Liver (tissue), 3 donors: ENCODE measurements at regions not wholly inside any gene's neighbourhood (a gene's known extent, or its start where the extent isn't known, plus 50 kb on each side); places are given as distances from the start of the nearest gene placed in this dataset.

Experiments
- EGR1 ChIP-seq, 2 donors: IDR thresholded peaks; 2 replicates each; pipeline ENCODE4 v1.6.1; 2016 to 2018; ENCODE audit warnings: antibody characterized with exemption in 2 of 2, low read depth in 2 of 2
- FOXA1 ChIP-seq: IDR thresholded peaks from 2 replicates; pipeline ENCODE4 v1.6.1; 2016; ENCODE audit warnings: antibody characterized with exemption
- GABPA ChIP-seq, 2 donors: IDR thresholded peaks in 1 of 2; conservative IDR thresholded peaks in 1 of 2; 2 replicates each; pipeline ENCODE4 v1.6.1; 2016; ENCODE audit warnings: antibody characterized with exemption in 2 of 2, mild to moderate bottlenecking in 1 of 2, moderate library complexity in 1 of 2
- HNF4A ChIP-seq, 2 donors: conservative IDR thresholded peaks; 2 replicates each; pipeline ENCODE4 v1.6.1; 2016; ENCODE audit warnings: antibody characterized with exemption in 2 of 2, mild to moderate bottlenecking in 2 of 2
- JUND ChIP-seq, 2 donors: IDR thresholded peaks; 2 replicates each; pipeline ENCODE4 v1.6.1; 2016; ENCODE audit warnings: antibody characterized with exemption in 2 of 2
- RAD21 ChIP-seq, 2 donors: IDR thresholded peaks; 2 replicates each; pipeline ENCODE4 v1.6.1; 2016; ENCODE audit warnings: antibody characterized with exemption in 2 of 2, mild to moderate bottlenecking in 2 of 2
- SP1 ChIP-seq: IDR thresholded peaks from 2 replicates; pipeline ENCODE4 v1.6.1; 2018; ENCODE audit warnings: antibody characterized with exemption, mild to moderate bottlenecking
- TAF1 ChIP-seq: conservative IDR thresholded peaks from 2 replicates; pipeline ENCODE4 v1.6.1; 2016; ENCODE audit warnings: antibody characterized with exemption, mild to moderate bottlenecking
- YY1 ChIP-seq: IDR thresholded peaks from 2 replicates; pipeline ENCODE4 v1.6.1; 2016; ENCODE audit warnings: antibody characterized with exemption, mild to moderate bottlenecking
- TF ChIP-seq, protein P1 (sequence below): fragments of 150-350 bp; IDR thresholded peaks from 2 replicates; pipeline ENCODE4 v1.5.1; 2017; ENCODE audit warnings: improper control_type of control experiment, low read depth, low read length; ENCODE audit not compliant: missing input control
- TF ChIP-seq, protein P2 (sequence below): IDR thresholded peaks from 2 replicates; pipeline ENCODE4 v1.6.1; 2016; ENCODE audit warnings: antibody characterized with exemption, mild to moderate bottlenecking
- TF ChIP-seq, protein P3 (sequence below): IDR thresholded peaks from 2 replicates; pipeline ENCODE4 v1.6.1; 2016; ENCODE audit warnings: antibody characterized with exemption
- donor health status: healthy.
- donor health status: healthy.

DNA sequence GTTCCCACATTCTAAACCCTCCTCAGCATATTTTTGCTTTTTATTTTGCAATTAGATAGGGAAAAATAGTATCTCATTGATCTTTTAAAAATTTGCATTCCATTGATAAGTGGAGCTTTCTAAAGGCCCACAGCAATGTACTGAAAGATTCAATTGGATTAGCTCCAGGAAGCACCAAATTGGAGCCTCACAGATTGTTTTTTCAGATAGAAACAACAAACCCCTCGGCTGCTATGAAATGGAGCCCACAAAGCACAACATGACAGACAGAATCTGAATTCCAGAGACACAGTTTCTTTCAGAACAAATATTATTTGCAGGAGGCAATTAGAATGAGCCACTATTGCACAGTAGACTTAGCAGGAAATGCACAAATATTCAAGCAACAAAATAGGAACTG lies 58.9 kb upstream of the KIF26B start:
- TF ChIP-seq, protein P1, sequence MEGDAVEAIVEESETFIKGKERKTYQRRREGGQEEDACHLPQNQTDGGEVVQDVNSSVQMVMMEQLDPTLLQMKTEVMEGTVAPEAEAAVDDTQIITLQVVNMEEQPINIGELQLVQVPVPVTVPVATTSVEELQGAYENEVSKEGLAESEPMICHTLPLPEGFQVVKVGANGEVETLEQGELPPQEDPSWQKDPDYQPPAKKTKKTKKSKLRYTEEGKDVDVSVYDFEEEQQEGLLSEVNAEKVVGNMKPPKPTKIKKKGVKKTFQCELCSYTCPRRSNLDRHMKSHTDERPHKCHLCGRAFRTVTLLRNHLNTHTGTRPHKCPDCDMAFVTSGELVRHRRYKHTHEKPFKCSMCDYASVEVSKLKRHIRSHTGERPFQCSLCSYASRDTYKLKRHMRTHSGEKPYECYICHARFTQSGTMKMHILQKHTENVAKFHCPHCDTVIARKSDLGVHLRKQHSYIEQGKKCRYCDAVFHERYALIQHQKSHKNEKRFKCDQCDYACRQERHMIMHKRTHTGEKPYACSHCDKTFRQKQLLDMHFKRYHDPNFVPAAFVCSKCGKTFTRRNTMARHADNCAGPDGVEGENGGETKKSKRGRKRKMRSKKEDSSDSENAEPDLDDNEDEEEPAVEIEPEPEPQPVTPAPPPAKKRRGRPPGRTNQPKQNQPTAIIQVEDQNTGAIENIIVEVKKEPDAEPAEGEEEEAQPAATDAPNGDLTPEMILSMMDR = no peak
- TF ChIP-seq, protein P2, sequence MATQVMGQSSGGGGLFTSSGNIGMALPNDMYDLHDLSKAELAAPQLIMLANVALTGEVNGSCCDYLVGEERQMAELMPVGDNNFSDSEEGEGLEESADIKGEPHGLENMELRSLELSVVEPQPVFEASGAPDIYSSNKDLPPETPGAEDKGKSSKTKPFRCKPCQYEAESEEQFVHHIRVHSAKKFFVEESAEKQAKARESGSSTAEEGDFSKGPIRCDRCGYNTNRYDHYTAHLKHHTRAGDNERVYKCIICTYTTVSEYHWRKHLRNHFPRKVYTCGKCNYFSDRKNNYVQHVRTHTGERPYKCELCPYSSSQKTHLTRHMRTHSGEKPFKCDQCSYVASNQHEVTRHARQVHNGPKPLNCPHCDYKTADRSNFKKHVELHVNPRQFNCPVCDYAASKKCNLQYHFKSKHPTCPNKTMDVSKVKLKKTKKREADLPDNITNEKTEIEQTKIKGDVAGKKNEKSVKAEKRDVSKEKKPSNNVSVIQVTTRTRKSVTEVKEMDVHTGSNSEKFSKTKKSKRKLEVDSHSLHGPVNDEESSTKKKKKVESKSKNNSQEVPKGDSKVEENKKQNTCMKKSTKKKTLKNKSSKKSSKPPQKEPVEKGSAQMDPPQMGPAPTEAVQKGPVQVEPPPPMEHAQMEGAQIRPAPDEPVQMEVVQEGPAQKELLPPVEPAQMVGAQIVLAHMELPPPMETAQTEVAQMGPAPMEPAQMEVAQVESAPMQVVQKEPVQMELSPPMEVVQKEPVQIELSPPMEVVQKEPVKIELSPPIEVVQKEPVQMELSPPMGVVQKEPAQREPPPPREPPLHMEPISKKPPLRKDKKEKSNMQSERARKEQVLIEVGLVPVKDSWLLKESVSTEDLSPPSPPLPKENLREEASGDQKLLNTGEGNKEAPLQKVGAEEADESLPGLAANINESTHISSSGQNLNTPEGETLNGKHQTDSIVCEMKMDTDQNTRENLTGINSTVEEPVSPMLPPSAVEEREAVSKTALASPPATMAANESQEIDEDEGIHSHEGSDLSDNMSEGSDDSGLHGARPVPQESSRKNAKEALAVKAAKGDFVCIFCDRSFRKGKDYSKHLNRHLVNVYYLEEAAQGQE = no peak
- no peak for TF ChIP-seq RAD21 (IDR thresholded peaks at IDR 0.05)
- TF ChIP-seq, protein P3, sequence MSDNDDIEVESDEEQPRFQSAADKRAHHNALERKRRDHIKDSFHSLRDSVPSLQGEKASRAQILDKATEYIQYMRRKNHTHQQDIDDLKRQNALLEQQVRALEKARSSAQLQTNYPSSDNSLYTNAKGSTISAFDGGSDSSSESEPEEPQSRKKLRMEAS = no peak
- no peak for TF ChIP-seq GABPA (IDR thresholded peaks at IDR 0.05 in 1 of 2, conservative IDR thresholded peaks at IDR 0.05 in 1 of 2)
- no peak for TF ChIP-seq JUND (IDR thresholded peaks at IDR 0.05)
- TF ChIP-seq EGR1 (IDR thresholded peaks at IDR 0.05; ENCODE audit: low read depth in 2 of 2) = no peak
- no peak for TF ChIP-seq FOXA1
- no peak for TF ChIP-seq TAF1
- TF ChIP-seq HNF4A (conservative IDR thresholded peaks at IDR 0.05) = no peak
- no peak for TF ChIP-seq YY1
- TF ChIP-seq SP1 = no peak
